Inferior parietal cortex (tissue), 1 donor: ENCODE measurements at regions not wholly inside any gene's neighbourhood (a gene's known extent, or its start where the extent isn't known, plus 50 kb on each side); places are given as distances from the start of the nearest gene placed in this dataset.
"Not testable (repeated sequence)": the region's sequence is repeated elsewhere in the genome, so short reads cannot be mapped to it uniquely, and the experiment has no call there.

Experiments used
- DNase-seq: peaks from one replicate; pipeline ENCODE4 v3.0.0-alpha.2; 2016; ENCODE audit errors: extremely low spot score

- no peak for DNase-seq
These were observed 615.0 kb upstream of the DDX18 start for GRCh38 chr2:117199511-117199910.

GRCh38 chr2:117212562-117212961 lies 601.9 kb upstream of the DDX18 start:
- DNase-seq = no peak

GRCh38 chr2:117217145-117217544 lies 597.3 kb upstream of the DDX18 start:
- no peak for DNase-seq

- DNase-seq = no peak
These were observed 591.7 kb upstream of the DDX18 start for GRCh38 chr2:117222809-117223208.

GRCh38 chr2:117232305-117232704 lies 582.2 kb upstream of the DDX18 start:
- no peak for DNase-seq

GRCh38 chr2:117257362-117257761 lies 557.1 kb upstream of the DDX18 start:
- no peak for DNase-seq

- DNase-seq = no peak
These were observed 544.9 kb upstream of the DDX18 start for GRCh38 chr2:117269574-117269973.

GRCh38 chr2:117271631-117272030 lies 542.9 kb upstream of the DDX18 start:
- no peak for DNase-seq

GRCh38 chr2:117273009-117273671 lies 541.4 kb upstream of the DDX18 start:
- no peak for DNase-seq

GRCh38 chr2:117293012-117293411 lies 521.5 kb upstream of the DDX18 start:
- no peak for DNase-seq

GRCh38 chr2:117299451-117299850 lies 515.0 kb upstream of the DDX18 start:
- DNase-seq = no peak

GRCh38 chr2:117308861-117309770 lies 505.4 kb upstream of the DDX18 start:
- no peak for DNase-seq

GRCh38 chr2:117321816-117322215 lies 492.7 kb upstream of the DDX18 start:
- no peak for DNase-seq

GRCh38 chr2:117323331-117323730 lies 491.2 kb upstream of the DDX18 start:
- DNase-seq = no peak

GRCh38 chr2:117330641-117331040 lies 483.9 kb upstream of the DDX18 start:
- DNase-seq = no peak

- DNase-seq = no peak
These were observed 478.5 kb upstream of the DDX18 start for GRCh38 chr2:117335967-117336366.

- DNase-seq = no peak
These were observed 478.0 kb upstream of the DDX18 start for GRCh38 chr2:117336496-117336895.

- not testable (repeated sequence) for DNase-seq
These were observed 476.5 kb upstream of the DDX18 start for GRCh38 chr2:117337981-117338380.

GRCh38 chr2:117339980-117340379 lies 474.5 kb upstream of the DDX18 start:
- no peak for DNase-seq

- no peak for DNase-seq
These were observed 472.8 kb upstream of the DDX18 start for GRCh38 chr2:117341690-117342089.

GRCh38 chr2:117342415-117342814 lies 472.1 kb upstream of the DDX18 start:
- no peak for DNase-seq

- DNase-seq = no peak
These were observed 464.8 kb upstream of the DDX18 start for GRCh38 chr2:117349687-117350086.

GRCh38 chr2:117351396-117351795 lies 463.1 kb upstream of the DDX18 start:
- DNase-seq = no peak
